Neutrophil (primary cell): ENCODE measurements at regions not wholly inside any gene's neighbourhood (a gene's known extent, or its start where the extent isn't known, plus 50 kb on each side); places are given as distances from the start of the nearest gene placed in this dataset.

ENCODE experiments used
- H3K27ac ChIP-seq: fragments of 200-600 bp; sonication (generic); 2 replicates; pipeline ENCODE4 v1.5.1; 2016; ENCODE audit warnings: mild to moderate bottlenecking, moderate library complexity
- H3K27me3 ChIP-seq: fragments of 200-600 bp; sonication (generic); 2 replicates; pipeline ENCODE4 v1.6.0; 2016; ENCODE audit warnings: mild to moderate bottlenecking
- H3K36me3 ChIP-seq: fragments of 200-600 bp; sonication (generic); 2 replicates; pipeline ENCODE4 v1.5.1; 2017
- H3K4me1 ChIP-seq, 2 experiments: fragments of 200-600 bp in 1 of 2; sonication (generic) in 1 of 2; 1 replicate in 1 of 2; 2 replicates in 1 of 2; pipeline versions ENCODE4 v1.5.1 to v1.6.1; 2013 to 2016; ENCODE audit warnings: low read depth in 1 of 2, low read length in 1 of 2, mild to moderate bottlenecking in 1 of 2, moderate library complexity in 1 of 2; ENCODE audit not compliant: control insufficient read depth in 1 of 2, insufficient read depth in 1 of 2
- H3K4me3 ChIP-seq, 2 experiments: fragments of 200-600 bp in 1 of 2; sonication (generic) in 1 of 2; 1 replicate in 1 of 2; 2 replicates in 1 of 2; pipeline ENCODE4 v1.5.1; 2013 to 2016; ENCODE audit warnings: low read depth in 1 of 2, low read length in 1 of 2, mild to moderate bottlenecking in 1 of 2, moderate library complexity in 1 of 2
- H3K9me3 ChIP-seq: fragments of 200-600 bp; sonication (generic); 2 replicates; pipeline ENCODE4 v1.5.1; 2016
- CTCF ChIP-seq: fragments of 200-600 bp; sonication (generic); IDR thresholded peaks from 2 replicates; pipeline ENCODE4 v1.5.1; 2016; ENCODE audit warnings: antibody characterized with exemption

GRCh38 chr11:19537803-19538453 is 174.7 kb upstream of the NAV2 start:
- Histone ChIP-seq H3K27me3 (peaks cover 30% of the 10 kb centered on the region), H3K4me1 (no peaks in the 10 kb centered on the region), H3K36me3 (no peaks in the 10 kb centered on the region), H3K27ac (no peak overlapping the region), H3K4me3 (no peak overlapping the region), H3K9me3 (no peaks in the 10 kb centered on the region)
- no peak for TF ChIP-seq CTCF

GRCh38 chr11:19536131-19536530 is 176.5 kb upstream of the NAV2 start:
- Histone ChIP-seq H3K36me3 (no peaks in the 10 kb centered on the region), H3K4me3 (no peak overlapping the region), H3K9me3 (no peaks in the 10 kb centered on the region), H3K27me3 (peaks cover 30% of the 10 kb centered on the region), H3K4me1 (no peaks in the 10 kb centered on the region), H3K27ac (no peak overlapping the region)
- no peak for TF ChIP-seq CTCF

DNA sequence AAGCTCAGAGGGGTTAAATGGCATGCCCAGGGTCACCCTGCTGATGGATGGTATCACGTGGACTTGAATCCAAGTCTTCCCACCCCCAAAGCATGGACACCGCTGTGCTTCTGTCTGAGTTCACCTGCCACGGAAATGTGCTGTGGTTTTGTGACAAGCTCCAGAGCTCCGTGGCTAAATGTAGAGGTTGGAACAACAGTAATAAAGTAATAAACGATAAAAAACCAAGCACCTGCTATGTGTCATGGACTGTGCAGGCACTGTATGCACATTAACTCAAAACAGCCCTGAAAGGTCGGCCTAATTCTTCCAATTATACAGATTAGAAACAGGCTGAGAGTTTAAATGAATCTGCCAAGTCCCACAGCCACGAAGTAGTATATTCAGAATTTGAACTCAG is 182.1 kb upstream of the NAV2 start:
- no peaks in the 10 kb centered on the region for H3K36me3 ChIP-seq
- no peak overlapping the region for H3K4me3 ChIP-seq
- H3K27ac ChIP-seq: no peak overlapping the region
- peaks cover 0 to 8% of the 10 kb centered on the region in 2 experiments for H3K4me1 ChIP-seq
- no peak for TF ChIP-seq CTCF
- H3K27me3 ChIP-seq: peaks cover 4% of the 10 kb centered on the region
- H3K9me3 ChIP-seq: no peaks in the 10 kb centered on the region

DNA sequence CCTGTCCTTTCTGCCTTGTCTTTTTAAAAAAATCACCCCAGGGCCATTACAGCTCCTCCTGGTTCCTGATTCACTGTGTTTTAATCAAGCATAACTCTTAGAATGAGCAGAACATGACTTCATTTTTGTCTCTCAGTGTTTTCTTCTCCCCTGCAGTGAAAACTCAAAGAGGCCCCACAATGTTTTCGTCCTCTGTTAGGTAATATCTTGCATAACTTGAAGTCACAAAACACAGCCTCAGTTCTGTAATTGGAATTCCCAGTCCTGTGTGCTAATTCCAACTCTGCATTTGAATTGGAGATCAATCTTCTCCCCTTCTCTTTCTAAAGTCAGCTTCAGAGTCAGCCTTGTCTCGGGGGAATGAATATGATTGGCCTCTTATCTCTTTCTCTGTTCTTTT is 186.5 kb upstream of the NAV2 start:
- H3K36me3 ChIP-seq: no peaks in the 10 kb centered on the region
- TF ChIP-seq CTCF: no peak
- peaks cover 0 to 14% of the 10 kb centered on the region in 2 experiments for H3K4me1 ChIP-seq
- H3K27me3 ChIP-seq: no peaks in the 10 kb centered on the region
- no peak overlapping the region for H3K4me3 ChIP-seq
- no peaks in the 10 kb centered on the region for H3K9me3 ChIP-seq
- H3K27ac ChIP-seq: no peak overlapping the region

DNA sequence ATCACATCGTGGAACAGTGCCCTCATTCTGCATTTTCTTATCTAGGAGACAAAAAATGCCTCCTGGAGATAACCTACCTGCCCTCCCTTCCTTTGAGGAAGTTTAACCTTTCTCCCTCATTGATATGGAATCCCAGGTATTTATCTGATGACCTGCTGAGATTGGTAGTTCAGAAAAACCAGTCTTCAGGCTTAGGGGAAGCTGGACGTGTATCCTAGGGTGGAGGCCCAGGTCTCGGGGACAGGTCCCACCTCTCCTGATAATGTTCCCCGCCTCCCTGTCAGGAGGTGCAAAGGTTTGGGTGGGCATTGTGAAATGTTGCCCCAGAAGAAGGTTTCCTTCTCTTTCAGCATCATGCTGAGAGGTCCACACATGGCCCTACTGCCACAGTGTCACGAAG is 186.9 kb upstream of the NAV2 start:
- Histone ChIP-seq H3K4me1 (peaks cover 0 to 14% of the 10 kb centered on the region in 2 experiments), H3K27ac (no peak overlapping the region), H3K36me3 (no peaks in the 10 kb centered on the region), H3K27me3 (no peaks in the 10 kb centered on the region), H3K9me3 (no peaks in the 10 kb centered on the region), H3K4me3 (no peak overlapping the region)
- TF ChIP-seq CTCF: no peak
